ENCODE measurements at regions not wholly inside any gene's neighbourhood (a gene's known extent, or its start where the extent isn't known, plus 50 kb on each side); places are given as distances from the start of the nearest gene placed in this dataset.
A peak's percentile ranks its signal among the peaks of the same experiment; 100 is the strongest.
"Not testable (repeated sequence)": the region's sequence is repeated elsewhere in the genome, so short reads cannot be mapped to it uniquely, and the experiment has no call there.

DNA sequence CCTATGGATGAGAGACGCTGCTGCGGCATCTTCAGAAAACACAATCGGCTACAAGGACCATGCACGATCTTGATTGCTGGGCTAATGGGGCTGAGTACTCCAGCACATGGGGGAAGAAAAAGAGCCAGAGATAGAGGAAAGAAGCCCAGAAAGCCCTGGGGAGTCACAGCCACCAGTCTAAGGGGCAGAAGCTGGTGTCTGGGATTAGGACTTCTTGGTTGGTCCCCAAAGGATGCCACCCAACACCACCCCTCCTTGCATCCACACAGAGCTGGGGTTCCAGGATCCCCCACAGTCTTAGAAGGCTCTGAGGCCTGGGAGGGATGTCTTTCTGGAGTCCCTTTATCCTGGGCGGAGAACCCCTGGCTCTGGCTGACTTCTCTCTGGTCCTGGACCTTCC is 98.4 kb upstream of the TARDBP start:
- no peak for DNase-seq

DNA sequence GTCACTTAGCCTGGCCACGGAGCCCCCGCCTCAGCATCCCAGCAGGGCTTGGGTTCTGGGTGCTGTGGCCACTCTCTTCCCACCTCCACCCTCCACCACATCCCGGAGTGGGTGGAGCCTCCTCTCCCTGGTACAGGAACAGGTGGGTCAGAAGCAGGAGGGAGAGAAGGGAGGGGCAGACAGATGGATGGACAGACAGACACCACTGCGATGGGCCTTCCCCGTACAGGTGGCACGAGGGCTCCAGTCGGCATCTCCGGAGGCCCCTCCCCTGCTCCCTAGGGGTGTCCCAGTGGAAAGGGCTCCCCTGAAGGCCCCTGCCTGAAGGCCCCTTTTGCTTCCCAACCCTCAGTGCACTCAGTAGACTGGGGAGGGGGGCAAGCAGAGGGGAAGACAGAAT is 96.9 kb upstream of the TARDBP start:
- no peak for DNase-seq

DNA sequence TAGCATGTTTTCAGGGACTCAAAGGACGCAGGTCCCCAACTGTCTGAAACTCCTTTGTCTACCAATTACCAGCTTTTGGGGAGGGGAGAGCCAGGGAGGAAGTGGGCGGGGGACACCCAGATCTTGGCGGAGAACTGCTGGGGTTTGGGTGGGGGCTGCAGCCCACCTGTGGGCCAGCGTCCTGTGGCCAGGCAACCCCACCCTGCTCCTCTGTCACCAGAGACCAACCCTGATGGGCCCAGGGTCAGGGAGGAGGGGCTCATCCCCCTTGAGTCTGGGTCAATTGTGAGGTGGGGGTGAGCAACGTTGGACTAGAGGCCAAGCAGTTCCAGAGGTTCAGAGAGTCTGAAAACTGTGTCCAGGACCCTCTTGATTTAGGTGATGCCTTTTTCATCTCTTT is 96.1 kb upstream of the TARDBP start:
- no peak for DNase-seq

DNA sequence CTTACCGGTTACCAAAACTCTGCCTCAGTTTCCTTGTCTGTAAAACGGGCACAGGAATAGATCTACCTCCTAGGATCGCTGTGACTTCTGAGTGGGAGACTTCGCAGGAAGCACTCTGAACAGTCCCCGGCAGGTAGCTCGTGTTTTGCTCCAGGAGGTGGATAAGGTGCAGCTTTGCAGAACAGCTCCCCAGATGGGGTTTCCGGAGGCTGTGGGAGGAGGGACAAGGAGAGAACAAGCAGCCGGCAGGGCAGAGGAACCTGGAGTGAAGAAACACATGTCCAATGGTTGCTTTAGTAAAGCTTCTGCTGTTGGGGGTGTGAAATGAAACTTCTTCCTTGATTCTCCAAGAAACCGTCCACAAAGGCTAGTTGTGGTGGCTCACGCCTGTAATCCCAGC is 95.5 kb upstream of the TARDBP start:
- DNase-seq, result no peak

- no peak for DNase-seq
Measured at GRCh38 chr1:10917513-10918454, 94.7 kb upstream of the TARDBP start.

- DNase-seq, result no peak
Measured at GRCh38 chr1:10918531-10918930, 93.9 kb upstream of the TARDBP start.

- DNase-seq, result no peak
Measured at GRCh38 chr1:10920063-10920626, 92.3 kb upstream of the TARDBP start.

- not testable (repeated sequence) for DNase-seq
Measured at GRCh38 chr1:10922315-10923060, 90.0 kb upstream of the TARDBP start.

DNA sequence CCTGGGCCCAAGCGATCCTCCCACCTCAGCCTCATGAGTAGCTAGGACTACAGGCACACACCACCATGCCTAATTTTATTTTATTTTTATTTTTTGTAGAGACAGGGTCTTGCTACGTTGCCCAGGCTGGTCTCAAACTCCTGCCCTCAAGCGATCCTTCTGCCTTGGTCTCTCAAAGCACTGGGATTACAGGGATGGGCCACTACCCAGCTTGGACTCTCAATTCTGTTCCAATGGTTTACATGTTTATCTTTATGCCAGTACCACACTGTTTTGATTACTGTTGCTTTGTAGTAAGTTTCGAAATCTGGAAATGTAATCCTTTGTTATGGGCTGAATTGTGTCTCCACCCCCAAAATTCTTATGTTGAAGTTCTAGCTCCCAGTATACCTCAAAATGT is 88.4 kb upstream of the TARDBP start:
- DNase-seq, result no peak

- DNase-seq, result no peak
Measured at GRCh38 chr1:10928654-10929053, 83.8 kb upstream of the TARDBP start.

DNA sequence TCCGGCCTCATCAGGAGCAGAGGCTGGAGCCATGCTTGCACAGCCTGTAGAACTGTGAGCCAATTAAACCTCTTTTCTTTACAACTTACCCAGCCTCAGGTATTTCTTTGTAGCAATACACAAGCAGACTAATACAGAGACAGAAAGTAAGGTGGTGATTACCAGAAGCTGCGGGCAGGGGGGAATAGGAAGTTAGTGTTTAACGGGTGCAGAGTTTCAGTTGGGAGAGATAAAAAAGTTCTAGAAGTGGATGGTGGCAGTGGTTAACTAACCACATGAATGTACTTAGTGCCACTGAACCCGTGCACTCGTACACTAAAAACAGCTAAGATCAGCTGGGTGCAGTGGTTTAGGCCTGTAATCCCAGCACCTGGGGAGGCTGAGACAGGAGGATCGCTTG is 80.4 kb upstream of the TARDBP start:
- no peak for DNase-seq

- DNase-seq, result no peak
Measured at GRCh38 chr1:10934150-10934818, 78.2 kb upstream of the TARDBP start.

- no peak for DNase-seq
Measured at GRCh38 chr1:10935246-10935645, 77.2 kb upstream of the TARDBP start.

DNA sequence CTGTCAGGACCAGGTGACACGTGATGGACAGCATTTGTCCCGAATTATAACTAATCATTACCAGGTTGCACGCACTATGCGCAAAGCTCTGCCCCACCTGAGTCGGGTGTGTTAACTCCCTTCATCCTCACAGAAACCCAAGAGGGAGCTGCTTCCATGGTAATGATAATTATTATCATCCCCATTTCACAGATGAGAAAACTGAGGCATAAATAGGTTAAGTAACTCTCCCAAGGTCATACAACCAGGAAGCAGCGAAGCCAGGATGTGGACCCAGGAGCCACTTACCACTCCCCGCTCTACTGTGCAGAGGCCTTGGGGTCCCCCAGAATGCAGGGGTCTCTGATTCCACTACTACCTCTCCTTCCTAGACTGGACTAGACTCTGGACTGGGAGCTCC is 76.7 kb upstream of the TARDBP start:
- no peak for DNase-seq

DNA sequence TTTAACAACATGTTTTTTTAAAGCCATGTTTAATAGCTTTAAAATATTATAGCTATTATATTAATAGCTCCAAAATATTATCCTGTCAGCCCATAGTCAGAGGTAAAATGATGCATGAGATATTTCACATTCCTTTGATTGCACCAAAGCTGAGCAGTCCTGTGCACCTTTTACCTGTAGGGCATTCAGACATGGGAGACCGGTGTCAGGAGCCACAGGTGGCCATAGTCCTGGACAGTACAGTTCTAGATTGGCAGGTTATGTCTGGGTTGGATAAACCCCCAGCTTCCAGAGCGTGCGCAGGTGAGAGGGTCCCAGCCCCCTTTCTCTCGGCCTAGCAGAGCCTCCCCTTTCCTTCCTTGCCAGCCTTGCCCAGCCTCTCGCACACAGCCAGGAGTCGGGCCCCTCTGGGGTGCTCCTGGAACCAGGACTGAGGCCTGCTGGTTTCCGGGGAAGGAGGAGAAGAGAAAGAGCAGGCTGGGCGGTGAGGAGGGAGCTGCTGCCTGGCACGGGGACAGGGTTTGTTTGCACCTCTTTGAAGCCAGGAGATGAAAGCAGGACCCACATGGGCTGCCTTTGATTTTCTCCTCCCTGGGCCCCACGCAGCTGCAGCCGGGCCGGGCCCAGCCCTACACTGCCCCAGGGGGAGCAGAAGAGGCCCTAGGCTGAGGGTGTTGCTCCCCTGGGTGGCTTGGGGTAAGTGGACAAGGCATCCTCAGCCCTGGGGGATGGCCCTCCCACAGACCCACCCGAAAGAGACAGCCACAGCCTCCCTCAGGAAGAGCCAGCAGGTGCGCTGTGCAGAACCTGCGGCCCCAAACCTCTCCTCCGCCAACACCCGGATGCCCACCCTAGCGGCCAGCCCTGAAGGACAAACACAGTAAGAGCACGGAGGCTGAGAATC is 75.2 kb upstream of the TARDBP start:
- DNase-seq, result no peak

DNA sequence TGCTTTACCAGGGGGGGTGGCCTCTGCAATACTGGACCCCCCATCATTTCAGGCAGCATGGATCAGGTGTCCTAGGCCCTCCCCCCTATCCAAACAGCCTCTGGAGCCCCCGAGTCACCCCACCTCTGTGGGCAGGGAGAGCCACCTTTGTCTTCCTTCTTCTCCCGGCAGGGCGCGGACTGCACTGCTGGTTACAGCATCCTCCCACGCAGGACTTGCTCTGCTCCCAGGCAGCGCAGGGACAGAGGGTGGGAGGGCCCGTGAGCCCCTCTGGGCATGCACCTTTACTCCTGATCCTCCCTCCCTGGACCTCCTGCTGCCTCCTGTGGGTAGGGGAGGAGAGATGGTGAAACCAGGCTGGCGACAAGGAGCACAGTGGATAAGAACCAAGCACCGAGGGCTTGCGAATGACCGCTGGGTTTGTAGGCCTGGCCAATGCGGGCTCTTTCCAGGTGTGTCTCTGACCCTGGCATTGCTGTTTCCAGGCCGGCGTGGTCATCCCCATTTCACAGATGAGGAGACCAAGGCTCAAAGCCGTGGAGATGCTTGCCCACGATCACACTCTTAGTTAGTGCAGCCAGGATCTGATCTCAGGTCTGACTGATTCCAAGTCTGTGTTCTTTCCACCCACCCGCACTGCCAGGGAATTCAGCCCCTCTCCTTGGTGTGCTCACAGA is 73.6 kb upstream of the TARDBP start:
- no peak for DNase-seq

DNA sequence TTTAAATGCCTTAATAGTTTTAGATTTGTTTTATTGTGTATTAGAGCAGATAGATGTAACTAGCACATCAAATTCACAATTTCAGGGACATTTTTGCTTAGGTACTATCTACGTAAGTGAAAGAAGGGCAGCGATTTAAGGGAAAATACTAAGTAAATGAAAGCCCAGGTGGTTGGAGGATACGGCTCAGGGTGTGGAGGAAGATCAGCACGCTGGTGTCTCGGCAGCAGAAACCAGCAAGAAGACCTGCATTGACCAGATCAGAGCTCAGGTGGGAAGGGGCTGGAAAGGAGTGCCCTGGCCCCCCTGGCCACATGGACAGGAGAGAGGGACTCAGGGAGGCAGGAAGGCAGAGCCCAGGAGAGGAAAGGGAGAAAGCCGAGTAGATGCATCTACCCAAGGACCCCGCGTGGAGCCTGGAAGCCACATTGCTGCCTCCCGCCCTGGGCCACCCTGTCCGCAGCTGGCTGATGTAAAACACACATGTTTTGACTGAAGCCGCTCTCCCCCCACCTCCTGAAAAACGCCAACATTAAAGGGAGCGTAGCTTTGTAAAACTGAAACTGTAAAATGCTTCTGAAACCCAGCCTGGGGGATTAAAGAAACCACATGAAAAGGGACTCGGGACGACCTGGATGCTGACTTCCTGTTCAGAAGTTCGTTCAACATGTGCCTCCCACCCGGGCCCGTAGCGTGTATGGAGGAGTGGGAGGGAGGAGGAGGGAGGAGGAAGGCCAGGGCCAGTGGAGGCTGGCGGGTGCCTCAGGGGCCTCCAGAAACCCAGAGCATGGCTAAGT is 72.6 kb upstream of the TARDBP start:
- DNase-seq, result no peak

GRCh38 chr1:10940451-10940804 is 72.0 kb upstream of the TARDBP start:
- no peak for DNase-seq

DNA sequence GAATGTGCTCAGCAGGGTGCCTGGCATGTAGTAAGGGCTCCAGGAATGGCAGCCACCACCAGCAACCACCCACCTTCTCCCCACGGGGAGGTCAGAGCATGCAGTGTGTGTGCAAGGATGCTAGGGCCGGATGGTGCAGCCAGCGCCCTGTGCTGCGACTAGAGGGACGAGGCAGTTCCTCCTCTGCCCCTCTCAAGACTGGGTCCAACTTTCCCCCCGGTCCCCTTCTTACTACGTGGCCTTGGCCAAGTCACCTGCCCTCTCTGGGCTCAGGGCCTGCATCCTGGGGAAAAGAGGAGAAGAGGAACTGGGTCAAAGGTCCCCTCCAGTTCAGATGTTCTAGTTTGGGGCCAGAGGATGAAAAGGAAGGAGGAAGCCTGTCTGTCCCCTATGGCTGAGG is 71.6 kb upstream of the TARDBP start:
- no peak for DNase-seq

GRCh38 chr1:10941891-10942541 is 70.4 kb upstream of the TARDBP start:
- peak; percentile 37 for DNase-seq
